ENCODE measurements at regions not wholly inside any gene's neighbourhood (a gene's known extent, or its start where the extent isn't known, plus 50 kb on each side); places are given as distances from the start of the nearest gene placed in this dataset.
"Not testable (repeated sequence)": the region's sequence is repeated elsewhere in the genome, so short reads cannot be mapped to it uniquely, and the experiment has no call there.

- H3K4me3 ChIP-seq (ENCODE audit: control insufficient read depth, low read depth, low read length), result no peak overlapping the region
- no peak for TF ChIP-seq CTCF (IDR thresholded peaks at IDR 0.05; ENCODE audit: control insufficient read depth, insufficient read depth, low read depth, low read length, missing control alignments)
- no peak for DNase-seq (ENCODE audit: low read depth)
Measured at GRCh38 chr6:1164600-1164999, 147.3 kb upstream of the FOXQ1 start.

- no peak for DNase-seq (ENCODE audit: low read depth)
- no peak overlapping the region for H3K4me3 ChIP-seq (ENCODE audit: control insufficient read depth, low read depth, low read length)
- no peak for TF ChIP-seq CTCF (IDR thresholded peaks at IDR 0.05; ENCODE audit: control insufficient read depth, insufficient read depth, low read depth, low read length, missing control alignments)
Measured at GRCh38 chr6:1163501-1163900, 148.4 kb upstream of the FOXQ1 start.

GRCh38 chr6:1162367-1163275 is 149.3 kb upstream of the FOXQ1 start:
- no peak for TF ChIP-seq CTCF (IDR thresholded peaks at IDR 0.05; ENCODE audit: control insufficient read depth, insufficient read depth, low read depth, low read length, missing control alignments)
- no peak overlapping the region for H3K4me3 ChIP-seq (ENCODE audit: control insufficient read depth, low read depth, low read length)
- DNase-seq (ENCODE audit: low read depth), result no peak

GRCh38 chr6:1156411-1156810 is 155.5 kb upstream of the FOXQ1 start:
- H3K4me3 ChIP-seq (ENCODE audit: control insufficient read depth, low read depth, low read length); DNase-seq (ENCODE audit: low read depth): not testable (repeated sequence)

GRCh38 chr6:1153696-1154245 is 158.1 kb upstream of the FOXQ1 start:
- no peak overlapping the region for H3K4me3 ChIP-seq (ENCODE audit: control insufficient read depth, low read depth, low read length)
- no peak for TF ChIP-seq CTCF (IDR thresholded peaks at IDR 0.05; ENCODE audit: control insufficient read depth, insufficient read depth, low read depth, low read length, missing control alignments)
- DNase-seq (ENCODE audit: low read depth), result no peak

- H3K4me3 ChIP-seq (ENCODE audit: control insufficient read depth, low read depth, low read length), result no peak overlapping the region
- no peak for TF ChIP-seq CTCF (IDR thresholded peaks at IDR 0.05; ENCODE audit: control insufficient read depth, insufficient read depth, low read depth, low read length, missing control alignments)
- DNase-seq (ENCODE audit: low read depth), result no peak
Measured at GRCh38 chr6:1146500-1146899, 165.4 kb upstream of the FOXQ1 start.

- no peak for DNase-seq (ENCODE audit: low read depth)
- no peak for TF ChIP-seq CTCF (IDR thresholded peaks at IDR 0.05; ENCODE audit: control insufficient read depth, insufficient read depth, low read depth, low read length, missing control alignments)
- no peak overlapping the region for H3K4me3 ChIP-seq (ENCODE audit: control insufficient read depth, low read depth, low read length)
Measured at GRCh38 chr6:1145768-1146218, 166.1 kb upstream of the FOXQ1 start.
